AG04449 (cell line): ENCODE measurements at regions not wholly inside any gene's neighbourhood (a gene's known extent, or its start where the extent isn't known, plus 50 kb on each side); places are given as distances from the start of the nearest gene placed in this dataset.

ENCODE experiments used
- CTCF ChIA-PET: fragments of 350-600 bp; formaldehyde crosslinking; extraction: SDS; loops from one replicate; lab custom pipeline; 2021; ENCODE audit warnings: antibody characterized with exemption; lab: Yijun Ruan, JAX
- POLR2A ChIA-PET: fragments of 400-600, 350-600 bp; formaldehyde crosslinking; extraction: SDS; loops from one replicate; lab custom pipeline; 2020; ENCODE audit warnings: antibody characterized with exemption, inconsistent platforms; lab: Yijun Ruan, JAX
- DNase-seq: peaks from one replicate; pipeline ENCODE4 v3.0.0-alpha.2; 2010; ENCODE audit warnings: low read depth, low spot score
- H3K4me3 ChIP-seq: 2 replicates; pipeline ENCODE4 v1.5.1; 2011; ENCODE audit warnings: low read depth, mild to moderate bottlenecking, control low read depth, low read length
- CTCF ChIP-seq: IDR thresholded peaks from one replicate; pipeline ENCODE4 v1.5.1; 2011; ENCODE audit warnings: mild to moderate bottlenecking, moderate library complexity, low read length, control low read depth, inconsistent platforms; ENCODE audit not compliant: insufficient read depth; ENCODE audit errors: missing control alignments

- ChIA-PET CTCF (no interaction called here), POLR2A (no interaction called here)
- TF ChIP-seq CTCF: no peak
- H3K4me3 ChIP-seq: no peak overlapping the region
- DNase-seq: no peak
These were observed 124.8 kb upstream of the NYAP2 start for GRCh38 chr2:225274751-225275150.

DNA sequence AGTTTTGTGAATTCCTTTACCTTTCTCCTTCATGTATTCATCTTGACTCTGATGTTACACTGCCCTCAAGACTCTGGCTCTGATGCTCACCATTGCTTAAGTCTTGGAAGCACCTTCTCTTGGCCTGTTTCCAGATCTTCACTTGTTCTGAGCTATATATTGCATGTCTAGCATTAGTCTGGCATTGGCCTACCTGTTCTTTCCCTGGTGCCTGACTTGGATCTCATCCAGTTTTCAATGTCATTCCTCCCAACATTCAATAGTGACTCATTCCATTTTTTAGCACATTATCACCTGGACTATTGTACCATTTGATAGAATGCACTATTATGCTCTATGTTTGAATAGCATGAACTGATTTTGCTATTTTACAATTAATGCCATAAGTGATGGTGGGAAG lies 127.3 kb upstream of the NYAP2 start:
- no peak overlapping the region for H3K4me3 ChIP-seq
- POLR2A ChIA-PET: no interaction called here
- DNase-seq: no peak
- CTCF ChIA-PET: interaction anchor here (1.2 kb wide), 1 partner anchor 10 kb away, joined by 4 read pairs; no protein-coding TSS in a partner anchor
- TF ChIP-seq CTCF: no peak

DNA sequence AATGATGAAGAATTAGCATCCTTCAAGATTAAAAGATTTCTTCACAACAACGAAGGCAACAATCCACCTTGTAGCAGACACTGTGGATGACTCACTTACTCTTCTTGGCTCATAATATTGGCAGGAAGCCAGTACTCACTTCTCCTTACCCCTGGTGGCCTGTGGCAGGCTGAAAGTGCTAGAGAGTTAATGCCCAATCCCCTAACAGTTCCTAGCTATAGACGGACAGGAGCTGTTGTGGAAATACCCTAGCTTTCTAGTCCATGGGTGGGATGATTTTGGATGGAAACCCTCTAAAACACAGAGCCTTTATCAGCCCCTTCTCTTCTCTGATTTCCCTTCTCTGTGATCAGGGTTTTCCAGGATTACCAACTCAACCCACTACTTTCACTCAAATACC lies 128.6 kb upstream of the NYAP2 start:
- H3K4me3 ChIP-seq: no peak overlapping the region
- TF ChIP-seq CTCF: no peak
- ChIA-PET POLR2A (no interaction called here), CTCF (no interaction called here)
- no peak for DNase-seq

- CTCF ChIA-PET: no interaction called here
- POLR2A ChIA-PET: no interaction called here
- no peak overlapping the region for H3K4me3 ChIP-seq
- DNase-seq: no peak
- no peak for TF ChIP-seq CTCF
These were observed 129.5 kb upstream of the NYAP2 start for GRCh38 chr2:225270053-225270452.

DNA sequence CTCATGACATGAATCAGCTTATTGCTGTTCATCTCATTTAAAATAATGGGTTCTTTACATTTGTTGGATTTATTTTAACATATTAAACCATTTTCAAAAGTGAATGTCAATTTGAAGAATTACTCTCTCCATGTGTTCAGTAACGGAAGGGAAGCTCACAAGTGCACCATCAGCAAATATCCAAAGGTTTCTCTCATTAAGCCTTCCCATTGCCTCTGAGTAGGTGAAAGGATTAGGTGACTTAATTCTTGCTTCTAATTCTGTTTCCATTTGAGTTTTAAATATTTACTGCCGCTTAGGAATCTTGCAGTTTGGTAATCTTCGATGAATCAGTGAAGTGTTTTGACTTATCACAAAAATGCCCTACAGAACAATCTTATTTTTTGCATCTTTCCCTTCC lies 145.1 kb upstream of the NYAP2 start:
- POLR2A ChIA-PET: no interaction called here
- CTCF ChIA-PET: no interaction called here
- DNase-seq: no peak
- TF ChIP-seq CTCF: no peak
- H3K4me3 ChIP-seq: no peak overlapping the region

GRCh38 chr2:225244933-225245332 lies 154.6 kb upstream of the NYAP2 start:
- ChIA-PET CTCF (interaction anchor here (0.8 kb wide), 1 partner anchor 373 kb away, joined by 3 read pairs; no protein-coding TSS in a partner anchor), POLR2A (no interaction called here)
- H3K4me3 ChIP-seq: no peak overlapping the region
- no peak for DNase-seq
- TF ChIP-seq CTCF: no peak
